Body of pancreas (tissue), 4 donors: ENCODE measurements at regions not wholly inside any gene's neighbourhood (a gene's known extent, or its start where the extent isn't known, plus 50 kb on each side); places are given as distances from the start of the nearest gene placed in this dataset.

Experiments
- ATAC-seq: fragments of 150-250 bp; one replicate; pipeline ENCODE4 v1.9.1; 2016
- DNase-seq, 4 donors: peaks; one replicate each; pipeline ENCODE4 v3.0.0-alpha.2; 2019
- H3K27ac ChIP-seq, 4 donors: fragments of 200-600 bp; sonication (generic); 1 replicate in 3 of 4; 2 replicates in 1 of 4; pipeline versions ENCODE4 v1.5.1 to v1.6.1; 2016 to 2019; ENCODE audit warnings: mild to moderate bottlenecking in 1 of 4, mixed read lengths in 1 of 4, moderate library complexity in 1 of 4
- H3K27me3 ChIP-seq, 2 donors: fragments of 200-600 bp; sonication (generic); one replicate each; pipeline ENCODE4 v1.6.0; 2016; ENCODE audit warnings: mild to moderate bottlenecking in 1 of 2
- H3K36me3 ChIP-seq, 2 donors: fragments of 200-600 bp; sonication (generic); replicated peaks in 1 of 2; 2 replicates each; pipeline ENCODE4 v1.5.1; 2016; ENCODE audit warnings: low read depth in 2 of 2; ENCODE audit not compliant: insufficient read depth in 1 of 2
- H3K4me1 ChIP-seq: fragments of 200-600 bp; sonication (generic); one replicate; pipeline ENCODE4 v1.6.0; 2016
- H3K4me3 ChIP-seq, 2 donors: fragments of 200-600 bp; sonication (generic); 1 replicate in 1 of 2; 2 replicates in 1 of 2; pipeline ENCODE4 v1.5.1; 2016 to 2019
- H3K9me3 ChIP-seq, 3 donors: fragments of 200-600 bp; sonication (generic); 1 replicate in 2 of 3; 2 replicates in 1 of 3; pipeline ENCODE4 v1.5.1; 2016
- POLR2A ChIP-seq, 3 donors: fragments of 450-650 bp; IDR thresholded peaks; one replicate each; pipeline ENCODE4 v1.6.1; 2016; ENCODE audit warnings: antibody characterized with exemption in 3 of 3, mild to moderate bottlenecking in 2 of 3
- WGBS, 2 donors: methylation state at CpG; one replicate each; pipeline ENCODE4 v1.1.5; 2017; 5-methylcytosine and 5-hydroxymethylcytosine counted together
- intact Hi-C: fragments of 100-400 bp; cut with DNase I; formaldehyde crosslinking; loops from one replicate; pipeline ENCODE4 v1.15.1; 2023
- TF ChIP-seq, protein P1 (sequence below), 7 experiments: fragments of 450-650 bp in 4 of 7; fragments of 200-600 bp in 3 of 7; sonication (generic) in 3 of 7; IDR thresholded peaks; one replicate each; pipeline ENCODE4 v1.5.1; 2016 to 2019; ENCODE audit warnings: antibody characterized with exemption in 7 of 7

DNA sequence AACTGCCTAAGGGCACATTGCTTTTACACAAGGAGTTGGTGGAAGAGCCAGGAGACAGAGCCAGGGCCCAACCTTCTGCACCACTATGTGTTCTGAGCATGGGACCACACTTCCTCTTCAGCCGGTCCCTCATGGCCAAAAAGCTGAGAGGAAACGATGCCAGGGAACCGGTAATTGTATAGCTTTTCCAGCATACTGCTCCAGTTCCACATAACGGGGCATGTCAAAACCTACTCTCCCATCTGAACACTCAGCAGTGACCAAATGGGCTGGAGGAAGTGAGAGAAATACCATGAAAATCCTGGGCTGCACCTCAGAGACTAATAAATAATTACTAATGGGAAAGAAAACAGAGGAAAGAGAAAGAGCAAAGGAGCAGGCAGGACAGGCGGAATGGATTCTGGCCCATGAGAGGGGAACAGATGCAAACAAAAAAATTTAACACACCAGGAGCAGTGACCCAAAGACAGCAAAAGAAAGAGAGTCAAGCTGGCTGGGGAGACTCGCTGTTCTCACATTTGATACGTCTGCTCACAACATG, 52.0 kb upstream of the BMP2 start:
- Histone ChIP-seq H3K4me3 (no peak overlapping the region), H3K36me3 (no peaks in the 10 kb centered on the region), H3K4me1 (peaks cover 26% of the 10 kb centered on the region), H3K9me3 (no peaks in the 10 kb centered on the region), H3K27me3 (no peaks in the 10 kb centered on the region), H3K27ac (no peak overlapping the region)
- DNase-seq: no peak
- intact Hi-C loops: no loop called here
- TF ChIP-seq, protein P1, sequence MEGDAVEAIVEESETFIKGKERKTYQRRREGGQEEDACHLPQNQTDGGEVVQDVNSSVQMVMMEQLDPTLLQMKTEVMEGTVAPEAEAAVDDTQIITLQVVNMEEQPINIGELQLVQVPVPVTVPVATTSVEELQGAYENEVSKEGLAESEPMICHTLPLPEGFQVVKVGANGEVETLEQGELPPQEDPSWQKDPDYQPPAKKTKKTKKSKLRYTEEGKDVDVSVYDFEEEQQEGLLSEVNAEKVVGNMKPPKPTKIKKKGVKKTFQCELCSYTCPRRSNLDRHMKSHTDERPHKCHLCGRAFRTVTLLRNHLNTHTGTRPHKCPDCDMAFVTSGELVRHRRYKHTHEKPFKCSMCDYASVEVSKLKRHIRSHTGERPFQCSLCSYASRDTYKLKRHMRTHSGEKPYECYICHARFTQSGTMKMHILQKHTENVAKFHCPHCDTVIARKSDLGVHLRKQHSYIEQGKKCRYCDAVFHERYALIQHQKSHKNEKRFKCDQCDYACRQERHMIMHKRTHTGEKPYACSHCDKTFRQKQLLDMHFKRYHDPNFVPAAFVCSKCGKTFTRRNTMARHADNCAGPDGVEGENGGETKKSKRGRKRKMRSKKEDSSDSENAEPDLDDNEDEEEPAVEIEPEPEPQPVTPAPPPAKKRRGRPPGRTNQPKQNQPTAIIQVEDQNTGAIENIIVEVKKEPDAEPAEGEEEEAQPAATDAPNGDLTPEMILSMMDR (IDR thresholded peaks at IDR 0.05): no peak
- TF ChIP-seq POLR2A (IDR thresholded peaks at IDR 0.05): no peak
- no peak for ATAC-seq
- WGBS, 2 donors: 71 to 74% methylated on average over 7 of the region's 7 CpGs

DNA sequence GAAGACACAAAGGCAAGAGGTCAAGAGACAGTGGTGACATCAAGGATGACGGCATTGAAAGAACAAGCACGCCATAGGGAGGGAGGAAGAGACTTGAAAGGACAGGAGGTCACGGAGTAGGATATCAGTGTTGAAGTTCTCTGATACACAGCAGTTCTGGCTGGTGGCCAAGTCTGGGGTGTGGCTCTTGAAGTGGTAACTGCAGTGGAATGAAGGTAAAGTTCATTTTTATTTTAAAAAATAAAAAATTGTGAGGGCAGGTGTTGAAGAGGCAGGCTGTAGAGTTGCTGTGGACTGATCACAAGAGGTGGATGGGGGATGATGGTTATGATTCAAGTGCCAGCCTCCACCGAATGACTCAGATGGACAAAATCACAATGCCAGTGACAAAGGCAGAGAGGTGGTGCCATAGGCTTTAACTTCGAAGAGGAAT, 53.2 kb upstream of the BMP2 start:
- intact Hi-C loops: no loop called here
- H3K4me1 ChIP-seq: peaks cover 36% of the 10 kb centered on the region
- no peak for TF ChIP-seq POLR2A (IDR thresholded peaks at IDR 0.05)
- TF ChIP-seq, protein P1 (IDR thresholded peaks at IDR 0.05): no peak
- no peaks in the 10 kb centered on the region for H3K36me3 ChIP-seq
- no peak overlapping the region for H3K27ac ChIP-seq
- no peak for ATAC-seq
- no peaks in the 10 kb centered on the region for H3K27me3 ChIP-seq
- no peak overlapping the region for H3K4me3 ChIP-seq
- 78 to 85% methylated on average over 5 of the region's 5 CpGs for WGBS, 2 donors
- no peaks in the 10 kb centered on the region for H3K9me3 ChIP-seq
- peak in 3 of 4 donors; percentile 29 to 49 (median 35) for DNase-seq

- Histone ChIP-seq H3K27ac (peak overlapping the region; percentile 5 to 82 (median 44)), H3K27me3 (no peaks in the 10 kb centered on the region), H3K9me3 (no peaks in the 10 kb centered on the region), H3K4me1 (peaks cover 49% of the 10 kb centered on the region), H3K4me3 (no peak overlapping the region), H3K36me3 (no peaks in the 10 kb centered on the region)
- no peak for ATAC-seq
- intact Hi-C loops: no loop called here
- DNase-seq: peak; percentile 27 to 74 (median 60)
- WGBS, 2 donors: 51 to 64% methylated on average over 12 of the region's 12 CpGs
- TF ChIP-seq POLR2A (IDR thresholded peaks at IDR 0.05): no peak
- TF ChIP-seq, protein P1 (IDR thresholded peaks at IDR 0.05): no peak
Observed at GRCh38 chr20:6711951-6712649, 55.4 kb upstream of the BMP2 start.

DNA sequence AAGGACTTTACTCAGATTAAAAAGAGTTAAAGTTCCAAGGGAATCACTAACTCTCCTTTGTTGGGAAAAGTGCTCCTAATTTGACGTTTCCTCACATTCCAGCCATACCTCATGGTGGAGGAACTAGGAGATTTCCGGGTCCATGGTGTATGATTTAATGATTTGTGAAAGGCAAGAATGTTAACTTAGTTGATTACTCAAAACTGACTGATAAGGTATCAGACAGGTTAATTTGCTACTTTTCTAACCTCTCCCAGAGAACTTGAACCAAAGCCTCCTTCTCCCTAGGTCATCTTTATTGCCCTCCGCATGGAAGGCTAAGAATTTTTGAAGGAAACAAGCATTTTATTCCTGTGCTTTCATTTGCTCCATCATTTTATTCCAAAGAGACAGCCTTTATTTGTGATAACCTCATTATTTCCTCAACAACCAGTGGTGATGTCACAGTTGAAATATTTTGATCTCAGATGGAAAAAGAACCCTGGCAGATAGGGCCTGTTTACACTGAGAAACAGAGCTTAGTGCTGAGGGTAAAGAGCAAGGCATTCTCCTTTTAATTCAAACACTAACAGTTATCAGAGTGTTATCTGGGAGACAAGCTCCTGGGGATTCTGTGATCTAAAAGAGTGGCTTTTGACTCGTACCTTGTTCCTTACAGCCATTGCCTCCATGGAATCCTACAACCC, 57.4 kb upstream of the BMP2 start:
- DNase-seq (no peak), ATAC-seq (peak; percentile 63)
- WGBS, 2 donors: 33 to 43% methylated on average over 4 of the region's 4 CpGs
- intact Hi-C loops: no loop called here
- no peak for TF ChIP-seq POLR2A (IDR thresholded peaks at IDR 0.05)
- TF ChIP-seq, protein P1 (IDR thresholded peaks at IDR 0.05): no peak
- Histone ChIP-seq H3K4me1 (peaks cover 64% of the 10 kb centered on the region), H3K27ac (peak overlapping the region; percentile 45 to 88 (median 84)), H3K27me3 (no peaks in the 10 kb centered on the region), H3K4me3 (no peak overlapping the region), H3K36me3 (no peaks in the 10 kb centered on the region), H3K9me3 (no peaks in the 10 kb centered on the region)
